OCI-LY1 (cell line): ENCODE measurements at regions not wholly inside any gene's neighbourhood (a gene's known extent, or its start where the extent isn't known, plus 50 kb on each side); places are given as distances from the start of the nearest gene placed in this dataset.

Experiments
- CTCF ChIP-seq: fragments of 200-600 bp; sonication (generic), shearing (Covaris generic); IDR thresholded peaks from 2 replicates; pipeline ENCODE4 v1.5.1; 2017; ENCODE audit warnings: mild to moderate bottlenecking, antibody characterized with exemption, low read length, moderate library complexity, mixed read lengths
- EZH2 ChIP-seq: fragments of 200-600 bp; sonication (generic), shearing (Covaris generic); IDR thresholded peaks from 2 replicates; pipeline ENCODE4 v1.8.0; 2017; ENCODE audit warnings: borderline replicate concordance, mixed run types, mild to moderate bottlenecking, antibody characterized with exemption, low read length, moderate library complexity, mixed read lengths

GRCh38 chr2:120914839-120915521 lies 179.3 kb downstream of the GLI2 start:
- no peak for TF ChIP-seq CTCF
- no peak for TF ChIP-seq EZH2
